ENCODE measurements at regions not wholly inside any gene's neighbourhood (a gene's known extent, or its start where the extent isn't known, plus 50 kb on each side); places are given as distances from the start of the nearest gene placed in this dataset.

GRCh38 chr2:88296247-88296646 is 126.1 kb downstream of the THNSL2 start (continued):
- no peak for TF ChIP-seq STAT6 (CRISPR knock-in tag; conservative IDR thresholded peaks at IDR 0.05; ENCODE audit: low read depth)
- no peak for TF ChIP-seq ZSCAN18 (CRISPR knock-in tag; IDR thresholded peaks at IDR 0.05)
- TF ChIP-seq IRF1 (CRISPR knock-in tag; IDR thresholded peaks at IDR 0.05) = no peak
- no peak for TF ChIP-seq NFE2L1 (CRISPR knock-in tag; IDR thresholded peaks at IDR 0.05)

- no peaks in the 10 kb centered on the region for H3K9me3 Mint-ChIP-seq
- CTCF ChIA-PET = no interaction called here
- H3K4me3 Mint-ChIP-seq = no peak overlapping the region
- TF ChIP-seq ZNF121 (CRISPR knock-in tag; IDR thresholded peaks at IDR 0.05) = no peak
- TF ChIP-seq PREB (CRISPR knock-in tag; IDR thresholded peaks at IDR 0.05; ENCODE audit: borderline replicate concordance) = no peak
- no peak for TF ChIP-seq SMAD4 (CRISPR knock-in tag; IDR thresholded peaks at IDR 0.05)
- TF ChIP-seq GTF2I (CRISPR knock-in tag; conservative IDR thresholded peaks at IDR 0.05) = no peak
- TF ChIP-seq ZNF138 (CRISPR knock-in tag; conservative IDR thresholded peaks at IDR 0.05) = no peak
- no peak for TF ChIP-seq ETV6 (CRISPR knock-in tag; IDR thresholded peaks at IDR 0.05)
- no peak for TF ChIP-seq ZNF219 (CRISPR knock-in tag; IDR thresholded peaks at IDR 0.05; ENCODE audit: borderline replicate concordance)
- no peak for TF ChIP-seq ZNF416 (CRISPR knock-in tag; IDR thresholded peaks at IDR 0.05)
- TF ChIP-seq GABPB1 (CRISPR knock-in tag; IDR thresholded peaks at IDR 0.05) = no peak
- no peak for TF ChIP-seq E2F4 (CRISPR knock-in tag; IDR thresholded peaks at IDR 0.05; ENCODE audit: borderline replicate concordance, low read depth)
- TF ChIP-seq TEAD4 (CRISPR knock-in tag; IDR thresholded peaks at IDR 0.05) = no peak
- no peak for TF ChIP-seq NR2C2 (CRISPR knock-in tag; IDR thresholded peaks at IDR 0.05)
- no peak for TF ChIP-seq ZNF512 (CRISPR knock-in tag; IDR thresholded peaks at IDR 0.05; ENCODE audit: borderline replicate concordance)
- POLR2A ChIA-PET = no interaction called here
- H3K27me3 Mint-ChIP-seq (ENCODE audit: low read depth) = no peaks in the 10 kb centered on the region; the same call in 1 of the 2 replicates
- H3K4me1 Mint-ChIP-seq = no peaks in the 10 kb centered on the region
- H3K36me3 Mint-ChIP-seq = no peaks in the 10 kb centered on the region
- ATAC-seq (no peak; the same call in 1 of the 2 replicates), DNase-seq (ENCODE audit: low spot score) (peak; percentile 20)
- H3K27ac Mint-ChIP-seq = no peak overlapping the region
Observed at GRCh38 chr2:88283886-88284592, 113.9 kb downstream of the THNSL2 start.
